Activated T-helper 2 cell treated with anti-CD3 and anti-CD28 coated beads, Interferon-gamma antibody, Interleukin-2, Interleukin-4, amounts not matched to agents 10 μg/mL and 5 μg/mL and 100 μg/mL, durations not matched to agents 14 hours and 24 hours and 36 hours (primary cell): ENCODE measurements at regions not wholly inside any gene's neighbourhood (a gene's known extent, or its start where the extent isn't known, plus 50 kb on each side); places are given as distances from the start of the nearest gene placed in this dataset.
"Not testable (repeated sequence)": the region's sequence is repeated elsewhere in the genome, so short reads cannot be mapped to it uniquely, and the experiment has no call there.

ENCODE experiments used
- DNase-seq: peaks from one replicate; pipeline ENCODE4 v3.0.0; 2021; ENCODE audit warnings: low spot score
- H3K27ac Mint-ChIP-seq: one replicate; pipeline ENCODE4 v1.8.0; 2021; ENCODE audit warnings: mixed read lengths
- H3K27me3 Mint-ChIP-seq: one replicate; pipeline ENCODE4 v1.8.0; 2021; ENCODE audit warnings: low read depth, mixed read lengths
- H3K36me3 Mint-ChIP-seq: one replicate; pipeline ENCODE4 v1.8.0; 2021; ENCODE audit warnings: low read depth, mixed read lengths
- H3K4me1 Mint-ChIP-seq: one replicate; pipeline ENCODE4 v1.8.0; 2021; ENCODE audit warnings: low read depth, mixed read lengths
- H3K4me3 Mint-ChIP-seq: one replicate; pipeline ENCODE4 v1.8.0; 2021; ENCODE audit warnings: low read depth, mild to moderate bottlenecking, moderate library complexity, mixed read lengths
- H3K9me3 Mint-ChIP-seq: one replicate; pipeline ENCODE4 v1.8.0; 2021; ENCODE audit warnings: mixed read lengths
- intact Hi-C: fragments of 100-400 bp; cut with micrococcal nuclease; formaldehyde crosslinking; loops from one replicate; pipeline ENCODE4 v1.15.1; 2023

- Mint-ChIP-seq H3K4me1 (no peaks in the 10 kb centered on the region), H3K27ac (no peak overlapping the region), H3K36me3 (no peaks in the 10 kb centered on the region), H3K4me3 (no peak overlapping the region), H3K9me3 (no peaks in the 10 kb centered on the region), H3K27me3 (peaks cover 1% of the 10 kb centered on the region)
- DNase-seq, result no peak
- intact Hi-C loops, result no loop called here
Measured at GRCh38 chr5:155127552-155127951, 114.0 kb downstream of the KIF4B start.

- intact Hi-C loops, result no loop called here
- Mint-ChIP-seq H3K4me1 (no peaks in the 10 kb centered on the region), H3K9me3 (no peaks in the 10 kb centered on the region), H3K27ac (no peak overlapping the region), H3K4me3 (no peak overlapping the region), H3K27me3 (peaks cover 1% of the 10 kb centered on the region), H3K36me3 (no peaks in the 10 kb centered on the region)
- no peak for DNase-seq
Measured at GRCh38 chr5:155128786-155129512, 115.4 kb downstream of the KIF4B start.

- Mint-ChIP-seq H3K27me3 (peaks cover 1% of the 10 kb centered on the region), H3K36me3 (no peaks in the 10 kb centered on the region), H3K4me3 (no peak overlapping the region), H3K9me3 (no peaks in the 10 kb centered on the region), H3K27ac (no peak overlapping the region), H3K4me1 (no peaks in the 10 kb centered on the region)
- DNase-seq, result no peak
- intact Hi-C loops, result no loop called here
Measured at GRCh38 chr5:155129513-155129880, 115.9 kb downstream of the KIF4B start.

- Mint-ChIP-seq H3K9me3 (no peaks in the 10 kb centered on the region), H3K4me1 (no peaks in the 10 kb centered on the region), H3K27ac (no peak overlapping the region), H3K36me3 (no peaks in the 10 kb centered on the region), H3K27me3 (peaks cover 7% of the 10 kb centered on the region), H3K4me3 (no peak overlapping the region)
- intact Hi-C loops, result no loop called here
- DNase-seq, result no peak
Measured at GRCh38 chr5:155134130-155134529, 120.6 kb downstream of the KIF4B start.

- intact Hi-C loops, result loop anchor here (5.0 kb wide), 1 partner anchor 1996 kb away; no protein-coding TSS in a partner anchor
- Mint-ChIP-seq H3K4me1 (peaks cover 2% of the 10 kb centered on the region), H3K4me3 (no peak overlapping the region), H3K27me3 (peaks cover 10% of the 10 kb centered on the region), H3K27ac (no peak overlapping the region), H3K36me3 (no peaks in the 10 kb centered on the region), H3K9me3 (no peaks in the 10 kb centered on the region)
- no peak for DNase-seq
Measured at GRCh38 chr5:155136216-155136850, 122.8 kb downstream of the KIF4B start.

- Mint-ChIP-seq H3K27ac (no peak overlapping the region), H3K36me3 (no peaks in the 10 kb centered on the region), H3K9me3 (no peaks in the 10 kb centered on the region), H3K4me3 (no peak overlapping the region), H3K27me3 (peaks cover 9% of the 10 kb centered on the region), H3K4me1 (peaks cover 2% of the 10 kb centered on the region)
- intact Hi-C loops, result loop anchor here (5.0 kb wide), 1 partner anchor 1995 kb away; no protein-coding TSS in a partner anchor
- DNase-seq, result no peak
Measured at GRCh38 chr5:155137683-155138082, 124.1 kb downstream of the KIF4B start.

GRCh38 chr5:155140646-155141045 is 127.1 kb downstream of the KIF4B start:
- Mint-ChIP-seq H3K4me3 (no peak overlapping the region), H3K27me3 (peaks cover 10% of the 10 kb centered on the region), H3K4me1 (peaks cover 2% of the 10 kb centered on the region), H3K27ac (no peak overlapping the region), H3K36me3 (no peaks in the 10 kb centered on the region), H3K9me3 (no peaks in the 10 kb centered on the region)
- intact Hi-C loops, result no loop called here
- DNase-seq, result no peak

GRCh38 chr5:155144956-155145355 is 131.4 kb downstream of the KIF4B start:
- H3K27me3 Mint-ChIP-seq, result peaks cover 2% of the 10 kb centered on the region

GRCh38 chr5:155147222-155147621 is 133.7 kb downstream of the KIF4B start:
- H3K27ac Mint-ChIP-seq, result no peak overlapping the region
- no peak for DNase-seq
- H3K4me3 Mint-ChIP-seq, result no peak overlapping the region
- no peaks in the 10 kb centered on the region for H3K4me1 Mint-ChIP-seq
- no peaks in the 10 kb centered on the region for H3K36me3 Mint-ChIP-seq
- no peaks in the 10 kb centered on the region for H3K9me3 Mint-ChIP-seq
- intact Hi-C loops, result no loop called here
- peaks cover 2% of the 10 kb centered on the region for H3K27me3 Mint-ChIP-seq

More at GRCh38 chr5:155144956-155145355, 131.4 kb downstream of the KIF4B start:
- no peaks in the 10 kb centered on the region for H3K36me3 Mint-ChIP-seq
- H3K9me3 Mint-ChIP-seq, result no peaks in the 10 kb centered on the region
- no peaks in the 10 kb centered on the region for H3K4me1 Mint-ChIP-seq
- no peak for DNase-seq
- H3K4me3 Mint-ChIP-seq, result no peak overlapping the region
- H3K27ac Mint-ChIP-seq, result no peak overlapping the region
- intact Hi-C loops, result no loop called here

GRCh38 chr5:155148694-155149093 is 135.1 kb downstream of the KIF4B start:
- H3K27me3 Mint-ChIP-seq, result peaks cover 2% of the 10 kb centered on the region
- intact Hi-C loops, result no loop called here
- H3K9me3 Mint-ChIP-seq, result no peaks in the 10 kb centered on the region
- H3K4me3 Mint-ChIP-seq, result no peak overlapping the region
- H3K36me3 Mint-ChIP-seq, result no peaks in the 10 kb centered on the region
- no peak overlapping the region for H3K27ac Mint-ChIP-seq
- no peak for DNase-seq
- no peaks in the 10 kb centered on the region for H3K4me1 Mint-ChIP-seq

- H3K36me3 Mint-ChIP-seq, result no peaks in the 10 kb centered on the region
Measured at GRCh38 chr5:155150012-155150411, 136.5 kb downstream of the KIF4B start.

GRCh38 chr5:155154973-155155372 is 141.4 kb downstream of the KIF4B start:
- H3K27ac Mint-ChIP-seq, result no peak overlapping the region
- no peak overlapping the region for H3K4me3 Mint-ChIP-seq
- H3K36me3 Mint-ChIP-seq, result no peaks in the 10 kb centered on the region
- no peaks in the 10 kb centered on the region for H3K27me3 Mint-ChIP-seq
- intact Hi-C loops, result no loop called here
- no peaks in the 10 kb centered on the region for H3K9me3 Mint-ChIP-seq
- no peak for DNase-seq
- no peaks in the 10 kb centered on the region for H3K4me1 Mint-ChIP-seq

More at GRCh38 chr5:155150012-155150411, 136.5 kb downstream of the KIF4B start:
- intact Hi-C loops, result no loop called here
- no peaks in the 10 kb centered on the region for H3K4me1 Mint-ChIP-seq
- no peak for DNase-seq
- H3K27me3 Mint-ChIP-seq, result peaks cover 2% of the 10 kb centered on the region
- H3K9me3 Mint-ChIP-seq, result no peaks in the 10 kb centered on the region
- H3K27ac Mint-ChIP-seq, result no peak overlapping the region
- no peak overlapping the region for H3K4me3 Mint-ChIP-seq

- DNase-seq, H3K9me3 Mint-ChIP-seq, H3K36me3 Mint-ChIP-seq, H3K27me3 Mint-ChIP-seq, H3K4me1 Mint-ChIP-seq, intact Hi-C loops, H3K4me3 Mint-ChIP-seq, H3K27ac Mint-ChIP-seq: not testable (repeated sequence)
Measured at GRCh38 chr5:155163084-155163483, 149.5 kb downstream of the KIF4B start.
